ENCODE measurements at regions not wholly inside any gene's neighbourhood (a gene's known extent, or its start where the extent isn't known, plus 50 kb on each side); places are given as distances from the start of the nearest gene placed in this dataset.

GRCh38 chr3:20935791-20936190 is 749.8 kb upstream of the SGO1 start:
- TF ChIP-seq, protein P1, sequence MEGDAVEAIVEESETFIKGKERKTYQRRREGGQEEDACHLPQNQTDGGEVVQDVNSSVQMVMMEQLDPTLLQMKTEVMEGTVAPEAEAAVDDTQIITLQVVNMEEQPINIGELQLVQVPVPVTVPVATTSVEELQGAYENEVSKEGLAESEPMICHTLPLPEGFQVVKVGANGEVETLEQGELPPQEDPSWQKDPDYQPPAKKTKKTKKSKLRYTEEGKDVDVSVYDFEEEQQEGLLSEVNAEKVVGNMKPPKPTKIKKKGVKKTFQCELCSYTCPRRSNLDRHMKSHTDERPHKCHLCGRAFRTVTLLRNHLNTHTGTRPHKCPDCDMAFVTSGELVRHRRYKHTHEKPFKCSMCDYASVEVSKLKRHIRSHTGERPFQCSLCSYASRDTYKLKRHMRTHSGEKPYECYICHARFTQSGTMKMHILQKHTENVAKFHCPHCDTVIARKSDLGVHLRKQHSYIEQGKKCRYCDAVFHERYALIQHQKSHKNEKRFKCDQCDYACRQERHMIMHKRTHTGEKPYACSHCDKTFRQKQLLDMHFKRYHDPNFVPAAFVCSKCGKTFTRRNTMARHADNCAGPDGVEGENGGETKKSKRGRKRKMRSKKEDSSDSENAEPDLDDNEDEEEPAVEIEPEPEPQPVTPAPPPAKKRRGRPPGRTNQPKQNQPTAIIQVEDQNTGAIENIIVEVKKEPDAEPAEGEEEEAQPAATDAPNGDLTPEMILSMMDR (conservative IDR thresholded peaks at IDR 0.05 in 1 of 2, IDR thresholded peaks at IDR 0.05 in 1 of 2; ENCODE audit: low read depth in 1 of 2, low read length in 2 of 2), result no peak
- no peak for TF ChIP-seq EZH2 (IDR thresholded peaks at IDR 0.05; ENCODE audit: low read length, missing control alignments)

Data from fibroblast of lung (primary cell).